ENCODE measurements at regions not wholly inside any gene's neighbourhood (a gene's known extent, or its start where the extent isn't known, plus 50 kb on each side); places are given as distances from the start of the nearest gene placed in this dataset.

- FAIRE-seq (no peak), DNase-seq (ENCODE audit: insufficient read length, low spot score) (no peak)
- TF ChIP-seq CTCF (IDR thresholded peaks at IDR 0.05; ENCODE audit: insufficient read depth, missing control alignments), result no peak
These were observed 141.1 kb upstream of the KIT start for GRCh38 chr4:54516556-54517215.

- TF ChIP-seq CTCF (IDR thresholded peaks at IDR 0.05; ENCODE audit: insufficient read depth, missing control alignments), result no peak
- FAIRE-seq (no peak), DNase-seq (ENCODE audit: insufficient read length, low spot score) (no peak)
These were observed 139.8 kb upstream of the KIT start for GRCh38 chr4:54517781-54518444.

GRCh38 chr4:54525602-54526001 lies 132.2 kb upstream of the KIT start:
- FAIRE-seq (no peak), DNase-seq (ENCODE audit: insufficient read length, low spot score) (no peak)
- TF ChIP-seq CTCF (IDR thresholded peaks at IDR 0.05; ENCODE audit: insufficient read depth, missing control alignments), result no peak

- DNase-seq (ENCODE audit: insufficient read length, low spot score) (no peak), FAIRE-seq (no peak)
- no peak for TF ChIP-seq CTCF (IDR thresholded peaks at IDR 0.05; ENCODE audit: insufficient read depth, missing control alignments)
These were observed 131.2 kb upstream of the KIT start for GRCh38 chr4:54526560-54526959.

GRCh38 chr4:54527532-54527931 lies 130.2 kb upstream of the KIT start:
- DNase-seq (ENCODE audit: insufficient read length, low spot score), result no peak
- no peak for TF ChIP-seq CTCF (IDR thresholded peaks at IDR 0.05; ENCODE audit: insufficient read depth, missing control alignments)
- FAIRE-seq, result no peak

- TF ChIP-seq CTCF (IDR thresholded peaks at IDR 0.05; ENCODE audit: insufficient read depth, missing control alignments), result no peak
- FAIRE-seq (no peak), DNase-seq (ENCODE audit: insufficient read length, low spot score) (no peak)
These were observed 118.2 kb upstream of the KIT start for GRCh38 chr4:54539500-54540029.

GRCh38 chr4:54540931-54541330 lies 116.8 kb upstream of the KIT start:
- no peak for DNase-seq (ENCODE audit: insufficient read length, low spot score)
- no peak for FAIRE-seq
- no peak for TF ChIP-seq CTCF (IDR thresholded peaks at IDR 0.05; ENCODE audit: insufficient read depth, missing control alignments)

All from D721Med (cell line).